Tibial nerve (tissue), 3 donors: ENCODE measurements at regions not wholly inside any gene's neighbourhood (a gene's known extent, or its start where the extent isn't known, plus 50 kb on each side); places are given as distances from the start of the nearest gene placed in this dataset.

ENCODE experiments used
- CTCF ChIP-seq, 5 experiments: fragments of 200-600 bp in 3 of 5; fragments of 450-650 bp in 2 of 5; sonication (generic) in 3 of 5; IDR thresholded peaks; one replicate each; pipeline ENCODE4 v1.5.1; 2016 to 2019; ENCODE audit warnings: antibody characterized with exemption in 5 of 5, mild to moderate bottlenecking in 3 of 5, moderate library complexity in 2 of 5
- POLR2A ChIP-seq, 2 donors: fragments of 450-650 bp; IDR thresholded peaks; one replicate each; pipeline ENCODE4 v1.6.1; 2017; ENCODE audit warnings: antibody characterized with exemption in 2 of 2, mild to moderate bottlenecking in 2 of 2, moderate library complexity in 2 of 2

GRCh38 chr6:101070044-101070608 is 189.0 kb upstream of the ASCC3 start:
- TF ChIP-seq CTCF (IDR thresholded peaks at IDR 0.05) (no peak), POLR2A (IDR thresholded peaks at IDR 0.05) (no peak)
